Endothelial cell (in vitro differentiated cells): ENCODE measurements at regions not wholly inside any gene's neighbourhood (a gene's known extent, or its start where the extent isn't known, plus 50 kb on each side); places are given as distances from the start of the nearest gene placed in this dataset.

Source experiments
- DNase-seq: peaks from one replicate; pipeline ENCODE4 v3.0.0; 2021; ENCODE audit warnings: low spot score
- H3K27ac Mint-ChIP-seq: one replicate; pipeline ENCODE4 v1.8.0; 2021; ENCODE audit warnings: mixed read lengths, inconsistent platforms; ENCODE audit not compliant: unreplicated experiment
- H3K27me3 Mint-ChIP-seq: one replicate; pipeline ENCODE4 v1.8.0; 2021; ENCODE audit warnings: mild to moderate bottlenecking, moderate library complexity, mixed read lengths, inconsistent platforms; ENCODE audit not compliant: unreplicated experiment
- H3K36me3 Mint-ChIP-seq: one replicate; pipeline ENCODE4 v1.8.0; 2021; ENCODE audit warnings: mild to moderate bottlenecking, low read depth, mixed read lengths, inconsistent platforms; ENCODE audit not compliant: unreplicated experiment
- H3K4me1 Mint-ChIP-seq: one replicate; pipeline ENCODE4 v1.8.0; 2021; ENCODE audit warnings: mild to moderate bottlenecking, mixed read lengths, inconsistent platforms; ENCODE audit not compliant: unreplicated experiment
- H3K4me3 Mint-ChIP-seq: one replicate; pipeline ENCODE4 v1.8.0; 2021; ENCODE audit warnings: mild to moderate bottlenecking, mixed read lengths, inconsistent platforms; ENCODE audit not compliant: unreplicated experiment
- H3K9me3 Mint-ChIP-seq: one replicate; pipeline ENCODE4 v1.8.0; 2021; ENCODE audit warnings: mixed read lengths, inconsistent platforms; ENCODE audit not compliant: unreplicated experiment
- CTCF ChIP-seq: fragments of 200-600 bp; sonication (generic); IDR thresholded peaks from one replicate; pipeline ENCODE4 v1.5.0; 2021; ENCODE audit warnings: antibody characterized with exemption; ENCODE audit not compliant: unreplicated experiment

GRCh38 chr5:33227746-33228145 is 213.0 kb upstream of the TARS1 start:
- Mint-ChIP-seq H3K9me3 (peaks cover 4% of the 10 kb centered on the region), H3K27ac (peak overlapping the region; percentile 98), H3K27me3 (peaks cover 8% of the 10 kb centered on the region), H3K36me3 (peaks cover 21% of the 10 kb centered on the region), H3K4me1 (peaks cover 58% of the 10 kb centered on the region), H3K4me3 (no peak overlapping the region)
- no peak for TF ChIP-seq CTCF
- no peak for DNase-seq

GRCh38 chr5:33228149-33228548 is 212.6 kb upstream of the TARS1 start:
- DNase-seq, result no peak
- H3K36me3 Mint-ChIP-seq, result peaks cover 21% of the 10 kb centered on the region
- no peak overlapping the region for H3K4me3 Mint-ChIP-seq
- peaks cover 8% of the 10 kb centered on the region for H3K27me3 Mint-ChIP-seq
- H3K4me1 Mint-ChIP-seq, result peaks cover 60% of the 10 kb centered on the region
- H3K9me3 Mint-ChIP-seq, result peaks cover 4% of the 10 kb centered on the region
- H3K27ac Mint-ChIP-seq, result peak overlapping the region; percentile 98
- no peak for TF ChIP-seq CTCF

GRCh38 chr5:33229216-33229615 is 211.5 kb upstream of the TARS1 start:
- H3K4me1 Mint-ChIP-seq, result peaks cover 62% of the 10 kb centered on the region
- peak overlapping the region; percentile 47 for H3K4me3 Mint-ChIP-seq
- H3K27me3 Mint-ChIP-seq, result peaks cover 8% of the 10 kb centered on the region
- peak overlapping the region; percentile 92 for H3K27ac Mint-ChIP-seq
- peaks cover 21% of the 10 kb centered on the region for H3K36me3 Mint-ChIP-seq
- DNase-seq, result no peak
- peaks cover 4% of the 10 kb centered on the region for H3K9me3 Mint-ChIP-seq
- no peak for TF ChIP-seq CTCF

- H3K36me3 Mint-ChIP-seq, result peaks cover 24% of the 10 kb centered on the region
- peaks cover 4% of the 10 kb centered on the region for H3K9me3 Mint-ChIP-seq
- peak; percentile 22 for DNase-seq
- no peak for TF ChIP-seq CTCF
- H3K27me3 Mint-ChIP-seq, result peaks cover 6% of the 10 kb centered on the region
- no peak overlapping the region for H3K4me3 Mint-ChIP-seq
- H3K4me1 Mint-ChIP-seq, result peaks cover 51% of the 10 kb centered on the region
- peak overlapping the region; percentile 92 for H3K27ac Mint-ChIP-seq
Measured at GRCh38 chr5:33230467-33231078, 210.2 kb upstream of the TARS1 start.

DNA sequence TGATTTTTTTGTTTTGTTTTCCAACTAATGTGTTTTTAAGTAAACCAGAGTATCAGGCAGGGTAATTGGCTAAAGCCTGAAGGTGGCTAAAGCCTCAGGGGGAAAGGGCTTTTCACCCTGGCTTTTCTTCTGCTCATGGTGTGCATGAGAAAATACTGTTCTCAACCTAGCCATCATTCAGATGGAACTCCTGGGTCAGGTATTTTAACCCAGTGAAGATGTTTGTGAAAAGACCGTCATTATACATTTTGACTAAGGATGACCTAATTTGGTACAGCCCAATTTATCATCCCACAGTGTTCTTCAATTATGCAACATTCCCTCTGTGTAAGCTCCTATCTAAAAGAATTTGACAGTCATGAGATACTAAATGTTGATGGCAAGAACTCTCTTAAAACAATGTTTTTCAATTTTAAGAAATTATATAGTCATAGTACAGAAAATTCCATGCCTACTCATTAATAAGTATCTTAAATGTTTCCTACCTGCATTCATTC is 209.5 kb upstream of the TARS1 start:
- Mint-ChIP-seq H3K36me3 (peaks cover 24% of the 10 kb centered on the region), H3K27me3 (peaks cover 6% of the 10 kb centered on the region), H3K27ac (peak overlapping the region; percentile 92)

More for the DNA sequence above, 209.5 kb upstream of the TARS1 start:
- TF ChIP-seq CTCF, result no peak
- Mint-ChIP-seq H3K4me3 (no peak overlapping the region), H3K4me1 (peaks cover 56% of the 10 kb centered on the region), H3K9me3 (peaks cover 4% of the 10 kb centered on the region)
- DNase-seq, result no peak
